Ascending aorta (tissue), 2 donors: ENCODE measurements at regions not wholly inside any gene's neighbourhood (a gene's known extent, or its start where the extent isn't known, plus 50 kb on each side); places are given as distances from the start of the nearest gene placed in this dataset.

ENCODE experiments used
- DNase-seq, 2 donors: peaks; one replicate each; pipeline ENCODE4 v3.0.0-alpha.2; 2019; ENCODE audit warnings: low spot score in 2 of 2
- H3K27ac ChIP-seq, 2 donors: fragments of 200-600 bp; sonication (generic); one replicate each; pipeline ENCODE4 v1.5.1; 2016 to 2017; ENCODE audit warnings: mild to moderate bottlenecking in 1 of 2
- H3K27me3 ChIP-seq: fragments of 200-600 bp; sonication (generic); one replicate; pipeline ENCODE4 v1.5.1; 2017
- H3K36me3 ChIP-seq, 2 donors: fragments of 200-600 bp; sonication (generic); one replicate each; pipeline ENCODE4 v1.5.1; 2016
- H3K4me1 ChIP-seq, 2 donors: fragments of 200-600 bp; sonication (generic); one replicate each; pipeline ENCODE4 v1.5.1; 2016 to 2017; ENCODE audit warnings: mild to moderate bottlenecking in 1 of 2
- H3K4me3 ChIP-seq, 2 donors: fragments of 200-600 bp; sonication (generic); one replicate each; pipeline ENCODE4 v1.5.1; 2016 to 2017; ENCODE audit warnings: mild to moderate bottlenecking in 1 of 2
- H3K9me3 ChIP-seq, 2 donors: fragments of 200-600 bp; sonication (generic); one replicate each; pipeline ENCODE4 v1.5.1; 2016
- intact Hi-C: fragments of 100-400 bp; cut with DNase I; formaldehyde crosslinking; loops from one replicate; pipeline ENCODE4 v1.15.1; 2023
- TF ChIP-seq, protein P1 (sequence below), 3 experiments: fragments of 200-600 bp in 2 of 3; fragments of 450-650 bp in 1 of 3; sonication (generic) in 2 of 3; IDR thresholded peaks; one replicate each; pipeline ENCODE4 v1.5.1; 2016 to 2019; ENCODE audit warnings: antibody characterized with exemption in 3 of 3, mild to moderate bottlenecking in 1 of 3, moderate library complexity in 1 of 3

DNA sequence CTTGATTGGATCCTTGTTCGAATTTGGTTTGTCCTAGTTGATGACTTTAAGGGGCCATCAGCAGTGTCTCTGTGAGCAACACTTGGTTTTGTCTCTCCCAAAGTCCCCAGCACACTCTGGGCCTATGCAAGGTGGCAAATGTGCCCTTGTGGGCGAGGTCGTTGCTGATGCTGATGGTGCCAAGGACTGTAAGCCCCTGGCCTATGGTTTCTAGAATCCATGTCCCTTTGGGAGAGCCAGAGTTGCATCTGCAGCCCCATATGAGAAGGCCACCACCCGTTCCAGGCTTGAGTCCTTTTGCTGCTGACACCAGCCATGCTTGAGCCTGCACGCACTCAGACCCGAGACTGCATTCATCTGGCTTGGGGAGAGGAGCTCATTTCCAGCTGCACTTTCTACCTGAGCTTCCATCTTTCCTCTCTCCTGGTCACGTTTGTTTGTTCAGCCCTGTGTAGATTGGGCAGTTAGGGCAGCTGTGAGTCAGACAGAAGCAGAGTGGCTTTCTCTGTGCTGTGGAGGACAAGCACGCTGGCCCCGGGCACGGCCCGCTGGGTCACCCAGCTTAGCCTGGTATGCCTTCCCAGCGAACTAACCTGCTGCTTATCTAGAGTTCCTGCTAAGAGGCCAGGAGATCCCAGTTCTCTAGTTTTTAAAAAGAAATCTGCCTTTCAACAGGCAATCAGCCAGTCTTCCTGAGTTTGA, 52.1 kb upstream of the CSF3R start:
- intact Hi-C loops, result no loop called here
- no peak for DNase-seq
- Histone ChIP-seq H3K27ac (no peak overlapping the region), H3K9me3 (no peaks in the 10 kb centered on the region), H3K4me1 (no peaks in the 10 kb centered on the region), H3K4me3 (no peak overlapping the region), H3K36me3 (no peaks in the 10 kb centered on the region), H3K27me3 (no peaks in the 10 kb centered on the region)
- TF ChIP-seq, protein P1, sequence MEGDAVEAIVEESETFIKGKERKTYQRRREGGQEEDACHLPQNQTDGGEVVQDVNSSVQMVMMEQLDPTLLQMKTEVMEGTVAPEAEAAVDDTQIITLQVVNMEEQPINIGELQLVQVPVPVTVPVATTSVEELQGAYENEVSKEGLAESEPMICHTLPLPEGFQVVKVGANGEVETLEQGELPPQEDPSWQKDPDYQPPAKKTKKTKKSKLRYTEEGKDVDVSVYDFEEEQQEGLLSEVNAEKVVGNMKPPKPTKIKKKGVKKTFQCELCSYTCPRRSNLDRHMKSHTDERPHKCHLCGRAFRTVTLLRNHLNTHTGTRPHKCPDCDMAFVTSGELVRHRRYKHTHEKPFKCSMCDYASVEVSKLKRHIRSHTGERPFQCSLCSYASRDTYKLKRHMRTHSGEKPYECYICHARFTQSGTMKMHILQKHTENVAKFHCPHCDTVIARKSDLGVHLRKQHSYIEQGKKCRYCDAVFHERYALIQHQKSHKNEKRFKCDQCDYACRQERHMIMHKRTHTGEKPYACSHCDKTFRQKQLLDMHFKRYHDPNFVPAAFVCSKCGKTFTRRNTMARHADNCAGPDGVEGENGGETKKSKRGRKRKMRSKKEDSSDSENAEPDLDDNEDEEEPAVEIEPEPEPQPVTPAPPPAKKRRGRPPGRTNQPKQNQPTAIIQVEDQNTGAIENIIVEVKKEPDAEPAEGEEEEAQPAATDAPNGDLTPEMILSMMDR (IDR thresholded peaks at IDR 0.05), result no peak

DNA sequence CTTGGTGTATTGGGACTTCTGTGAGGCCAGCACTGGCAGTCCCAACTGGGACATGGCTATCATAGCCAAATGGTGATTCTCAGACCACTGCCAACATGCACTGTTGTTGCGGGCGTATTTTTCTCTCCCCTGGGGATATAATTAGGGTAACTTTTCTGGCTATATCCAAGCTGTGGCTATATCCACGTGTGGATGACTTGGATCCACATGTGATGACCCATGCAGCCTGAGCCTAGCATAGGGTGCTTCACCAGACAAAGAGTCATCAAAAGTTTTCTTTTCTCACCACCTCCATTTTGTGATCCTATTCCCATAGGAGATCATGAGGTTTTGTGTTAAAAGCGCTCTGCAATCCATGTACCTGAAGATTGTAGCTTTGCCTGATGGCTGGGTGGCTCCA, 51.2 kb upstream of the CSF3R start:
- TF ChIP-seq, protein P1 (IDR thresholded peaks at IDR 0.05), result no peak
- no peak overlapping the region for H3K4me3 ChIP-seq
- H3K36me3 ChIP-seq, result no peaks in the 10 kb centered on the region
- no peaks in the 10 kb centered on the region for H3K9me3 ChIP-seq
- H3K27me3 ChIP-seq, result no peaks in the 10 kb centered on the region
- no peaks in the 10 kb centered on the region for H3K4me1 ChIP-seq
- intact Hi-C loops, result no loop called here
- no peak overlapping the region for H3K27ac ChIP-seq
- no peak for DNase-seq

DNA sequence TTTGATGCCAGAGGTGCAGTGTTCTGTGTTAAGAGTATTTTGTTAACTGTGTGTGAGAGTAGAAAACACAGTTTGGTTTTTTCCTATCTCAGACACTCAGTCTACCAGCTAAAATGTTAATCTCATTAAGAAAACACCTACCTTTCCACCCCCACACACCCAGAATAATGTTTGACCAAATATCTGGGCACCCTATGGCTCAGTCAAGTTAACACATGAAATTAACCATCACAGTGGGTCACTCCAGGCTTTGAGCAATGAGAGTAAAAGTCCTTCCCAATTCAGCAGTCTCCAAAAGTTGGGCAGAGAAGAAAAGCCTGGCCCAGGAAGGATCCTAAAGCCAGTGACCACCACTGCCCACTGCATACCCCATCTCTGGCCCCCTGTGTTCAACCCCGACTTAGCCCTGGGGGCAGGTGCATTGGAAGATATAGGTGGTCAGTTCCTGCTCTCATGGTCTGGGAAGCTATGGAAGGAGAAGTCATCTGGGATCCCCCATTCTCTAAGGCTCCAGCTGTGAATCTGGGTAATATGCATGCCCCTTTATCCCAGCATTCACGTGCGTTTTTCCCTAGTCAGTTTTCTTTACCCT, 50.2 kb upstream of the CSF3R start:
- no peaks in the 10 kb centered on the region for H3K36me3 ChIP-seq
- H3K27ac ChIP-seq, result no peak overlapping the region
- intact Hi-C loops, result no loop called here
- no peaks in the 10 kb centered on the region for H3K4me1 ChIP-seq
- no peaks in the 10 kb centered on the region for H3K27me3 ChIP-seq
- H3K9me3 ChIP-seq, result no peaks in the 10 kb centered on the region
- DNase-seq, result peak in 1 of 2 donors; percentile 50
- no peak overlapping the region for H3K4me3 ChIP-seq
- TF ChIP-seq, protein P1 (IDR thresholded peaks at IDR 0.05), result no peak
